ENCODE measurements at regions not wholly inside any gene's neighbourhood (a gene's known extent, or its start where the extent isn't known, plus 50 kb on each side); places are given as distances from the start of the nearest gene placed in this dataset.

- WGBS (ENCODE audit: insufficient coverage), result 82% methylated on average over 6 of the region's 6 CpGs
- Mint-ChIP-seq H3K27me3 (ENCODE audit: low read depth in 2 of 2) (peaks cover 0 to 7% of the 10 kb centered on the region in 2 donors), H3K4me1 (peaks cover 0 to 5% of the 10 kb centered on the region in 2 donors), H3K36me3 (no peaks in the 10 kb centered on the region), H3K27ac (no peak overlapping the region), H3K4me3 (no peak overlapping the region), H3K9me3 (no peaks in the 10 kb centered on the region)
- no peak for TF ChIP-seq CTCF (IDR thresholded peaks at IDR 0.05)
- Histone ChIP-seq H3K27me3 (ENCODE audit: control insufficient read depth, insufficient read depth, low read length) (no peaks in the 10 kb centered on the region), H3K27ac (ENCODE audit: low read length) (no peak overlapping the region), H3K4me3 (ENCODE audit: low read length) (no peak overlapping the region), H3K9me3 (ENCODE audit: control insufficient read depth, insufficient read depth, low read length) (peaks cover 8% of the 10 kb centered on the region), H3K36me3 (ENCODE audit: control insufficient read depth, insufficient read depth, low read length) (no peaks in the 10 kb centered on the region), H3K4me1 (ENCODE audit: control insufficient read depth, insufficient read depth, low read length) (no peaks in the 10 kb centered on the region)
- intact Hi-C loops (cut with micrococcal nuclease), result no loop called here
- no peak for DNase-seq
- ATAC-seq, result no peak
Observed at GRCh38 chr15:67914537-67915460, 75.0 kb upstream of the RNU6-1 start.

GRCh38 chr15:67915461-67916374 is 75.9 kb upstream of the RNU6-1 start:
- Mint-ChIP-seq H3K4me3 (no peak overlapping the region), H3K36me3 (no peaks in the 10 kb centered on the region), H3K27ac (no peak overlapping the region), H3K9me3 (no peaks in the 10 kb centered on the region), H3K4me1 (peaks cover 0 to 5% of the 10 kb centered on the region in 2 donors), H3K27me3 (ENCODE audit: low read depth in 2 of 2) (peaks cover 0 to 7% of the 10 kb centered on the region in 2 donors)
- Histone ChIP-seq H3K4me3 (ENCODE audit: low read length) (no peak overlapping the region), H3K4me1 (ENCODE audit: control insufficient read depth, insufficient read depth, low read length) (no peaks in the 10 kb centered on the region), H3K27me3 (ENCODE audit: control insufficient read depth, insufficient read depth, low read length) (no peaks in the 10 kb centered on the region), H3K9me3 (ENCODE audit: control insufficient read depth, insufficient read depth, low read length) (peaks cover 3% of the 10 kb centered on the region), H3K36me3 (ENCODE audit: control insufficient read depth, insufficient read depth, low read length) (no peaks in the 10 kb centered on the region), H3K27ac (ENCODE audit: low read length) (no peak overlapping the region)
- 78% methylated on average over 6 of the region's 7 CpGs for WGBS (ENCODE audit: insufficient coverage)
- intact Hi-C loops (cut with micrococcal nuclease), result no loop called here
- no peak for TF ChIP-seq CTCF (IDR thresholded peaks at IDR 0.05)
- DNase-seq, result no peak
- no peak for ATAC-seq

GRCh38 chr15:67916565-67916964 is 76.7 kb upstream of the RNU6-1 start:
- WGBS (ENCODE audit: insufficient coverage), result no CpG with 5 or more reads among the region's 2 CpGs
- H3K9me3 ChIP-seq (ENCODE audit: control insufficient read depth, insufficient read depth, low read length), result peaks cover 3% of the 10 kb centered on the region
- peaks cover 0 to 5% of the 10 kb centered on the region in 2 donors for H3K4me1 Mint-ChIP-seq
- H3K36me3 Mint-ChIP-seq, result no peaks in the 10 kb centered on the region
- H3K9me3 Mint-ChIP-seq, result no peaks in the 10 kb centered on the region
- no peak overlapping the region for H3K4me3 ChIP-seq (ENCODE audit: low read length)
- H3K36me3 ChIP-seq (ENCODE audit: control insufficient read depth, insufficient read depth, low read length), result no peaks in the 10 kb centered on the region
- H3K27ac Mint-ChIP-seq, result no peak overlapping the region
- intact Hi-C loops (cut with micrococcal nuclease), result no loop called here
- ATAC-seq (no peak), DNase-seq (no peak)
- no peaks in the 10 kb centered on the region for H3K27me3 ChIP-seq (ENCODE audit: control insufficient read depth, insufficient read depth, low read length)
- H3K27me3 Mint-ChIP-seq (ENCODE audit: low read depth in 2 of 2), result peaks cover 0 to 7% of the 10 kb centered on the region in 2 donors
- no peaks in the 10 kb centered on the region for H3K4me1 ChIP-seq (ENCODE audit: control insufficient read depth, insufficient read depth, low read length)
- H3K27ac ChIP-seq (ENCODE audit: low read length), result no peak overlapping the region
- no peak for TF ChIP-seq CTCF (IDR thresholded peaks at IDR 0.05)
- no peak overlapping the region for H3K4me3 Mint-ChIP-seq
